Natural killer cell (primary cell): ENCODE measurements at regions not wholly inside any gene's neighbourhood (a gene's known extent, or its start where the extent isn't known, plus 50 kb on each side); places are given as distances from the start of the nearest gene placed in this dataset.

Experiments used
- ATAC-seq, 3 donors: fragments of 150-1000 bp in 2 of 3; fragments of 200-7000 bp in 1 of 3; cut with Tn5 transposase; 1 replicate in 1 of 3; 2 replicates in 2 of 3; pipeline ENCODE4 v1.10.0; 2021; ENCODE audit warnings: mild to moderate bottlenecking in 2 of 3, moderate library complexity in 2 of 3
- DNase-seq, 2 donors: peaks; one replicate each; pipeline versions ENCODE4 v3.0.0 to v3.0.0-alpha.2; 2013 to 2021; ENCODE audit warnings: mixed read lengths in 1 of 2
- H3K27ac ChIP-seq: one replicate; pipeline ENCODE4 v1.5.1; 2013; ENCODE audit warnings: mild to moderate bottlenecking, low read length
- H3K27me3 ChIP-seq: one replicate; pipeline ENCODE4 v1.6.1; 2013; ENCODE audit warnings: low read length; ENCODE audit not compliant: control insufficient read depth, insufficient read depth
- H3K36me3 ChIP-seq: one replicate; pipeline ENCODE4 v1.6.1; 2013; ENCODE audit warnings: low read length; ENCODE audit not compliant: control insufficient read depth, insufficient read depth
- H3K4me1 ChIP-seq: one replicate; pipeline ENCODE4 v1.6.1; 2013; ENCODE audit warnings: low read length; ENCODE audit not compliant: control insufficient read depth, insufficient read depth
- H3K4me3 ChIP-seq: one replicate; pipeline ENCODE4 v1.5.1; 2013; ENCODE audit warnings: low read length
- H3K9me3 ChIP-seq: one replicate; pipeline ENCODE4 v1.6.1; 2013; ENCODE audit warnings: low read length; ENCODE audit not compliant: control insufficient read depth, insufficient read depth
- H3K27ac Mint-ChIP-seq, 2 donors: one replicate each; pipeline ENCODE4 v1.8.0; 2022; ENCODE audit warnings: mild to moderate bottlenecking in 2 of 2, mixed read lengths in 2 of 2, moderate library complexity in 1 of 2
- H3K27me3 Mint-ChIP-seq, 2 donors: one replicate each; pipeline ENCODE4 v1.8.0; 2022; ENCODE audit warnings: low read depth in 2 of 2, mixed read lengths in 2 of 2
- H3K36me3 Mint-ChIP-seq: one replicate; pipeline ENCODE4 v1.8.0; 2022; ENCODE audit warnings: mixed read lengths
- H3K4me1 Mint-ChIP-seq, 2 donors: one replicate each; pipeline ENCODE4 v1.8.0; 2022; ENCODE audit warnings: mixed read lengths in 2 of 2
- H3K4me3 Mint-ChIP-seq: one replicate; pipeline ENCODE4 v1.8.0; 2022; ENCODE audit warnings: mild to moderate bottlenecking, moderate library complexity, mixed read lengths
- H3K9me3 Mint-ChIP-seq, 2 donors: one replicate each; pipeline ENCODE4 v1.8.0; 2022; ENCODE audit warnings: mixed read lengths in 2 of 2
- WGBS: methylation state at CpG from one replicate; pipeline ENCODE4 v1.1.7; 2013; ENCODE audit warnings: missing lambda C conversion rate; ENCODE audit not compliant: insufficient coverage; 5-methylcytosine and 5-hydroxymethylcytosine counted together
- intact Hi-C: fragments of 100-400 bp; cut with micrococcal nuclease; formaldehyde crosslinking; loops from one replicate; pipeline ENCODE4 v1.14.2; 2022
- TF ChIP-seq, protein P1 (sequence below): fragments of 200-600 bp; IDR thresholded peaks from one replicate; pipeline ENCODE4 v1.8.0; 2022; ENCODE audit warnings: antibody characterized with exemption

DNA sequence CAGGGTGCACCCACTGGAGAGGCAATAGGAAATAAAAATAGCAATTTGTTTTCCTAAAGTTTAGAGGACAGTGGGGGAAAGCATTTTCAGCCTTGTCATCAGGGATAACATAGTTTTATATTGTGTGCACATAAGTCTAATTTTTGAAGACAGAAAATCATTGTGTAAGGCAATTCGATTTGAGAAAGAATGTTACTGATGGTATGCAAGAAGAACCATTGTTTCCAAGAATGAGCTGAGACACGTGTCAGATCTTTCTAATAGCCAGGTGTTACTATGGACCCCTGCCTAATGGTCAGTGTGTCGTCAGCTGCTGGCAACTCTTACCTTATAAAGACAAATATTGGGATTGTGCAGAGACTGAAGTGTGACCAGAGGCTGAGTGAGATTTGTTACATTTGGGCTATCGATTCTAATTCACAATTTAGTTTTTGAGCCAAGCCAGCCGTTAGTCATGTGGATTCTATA, 67.1 kb upstream of the PPP2R2B start:
- H3K36me3 ChIP-seq, result no peaks in the 10 kb centered on the region
- Mint-ChIP-seq H3K27me3 (no peaks in the 10 kb centered on the region), H3K36me3 (no peaks in the 10 kb centered on the region), H3K4me1 (peaks cover 13% of the 10 kb centered on the region in 2 donors), H3K9me3 (no peaks in the 10 kb centered on the region), H3K27ac (no peak overlapping the region), H3K4me3 (no peak overlapping the region)
- TF ChIP-seq, protein P1, sequence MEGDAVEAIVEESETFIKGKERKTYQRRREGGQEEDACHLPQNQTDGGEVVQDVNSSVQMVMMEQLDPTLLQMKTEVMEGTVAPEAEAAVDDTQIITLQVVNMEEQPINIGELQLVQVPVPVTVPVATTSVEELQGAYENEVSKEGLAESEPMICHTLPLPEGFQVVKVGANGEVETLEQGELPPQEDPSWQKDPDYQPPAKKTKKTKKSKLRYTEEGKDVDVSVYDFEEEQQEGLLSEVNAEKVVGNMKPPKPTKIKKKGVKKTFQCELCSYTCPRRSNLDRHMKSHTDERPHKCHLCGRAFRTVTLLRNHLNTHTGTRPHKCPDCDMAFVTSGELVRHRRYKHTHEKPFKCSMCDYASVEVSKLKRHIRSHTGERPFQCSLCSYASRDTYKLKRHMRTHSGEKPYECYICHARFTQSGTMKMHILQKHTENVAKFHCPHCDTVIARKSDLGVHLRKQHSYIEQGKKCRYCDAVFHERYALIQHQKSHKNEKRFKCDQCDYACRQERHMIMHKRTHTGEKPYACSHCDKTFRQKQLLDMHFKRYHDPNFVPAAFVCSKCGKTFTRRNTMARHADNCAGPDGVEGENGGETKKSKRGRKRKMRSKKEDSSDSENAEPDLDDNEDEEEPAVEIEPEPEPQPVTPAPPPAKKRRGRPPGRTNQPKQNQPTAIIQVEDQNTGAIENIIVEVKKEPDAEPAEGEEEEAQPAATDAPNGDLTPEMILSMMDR, result no peak
- intact Hi-C loops, result loop anchor here (5.0 kb wide), 1 partner anchor 283 kb away; no protein-coding TSS in a partner anchor
- H3K4me1 ChIP-seq, result peaks cover 6% of the 10 kb centered on the region
- ATAC-seq (no peak), DNase-seq (no peak)
- H3K9me3 ChIP-seq, result no peaks in the 10 kb centered on the region
- no peaks in the 10 kb centered on the region for H3K27me3 ChIP-seq
- 87% methylated on average over 5 of the region's 5 CpGs for WGBS
- no peak overlapping the region for H3K27ac ChIP-seq
- no peak overlapping the region for H3K4me3 ChIP-seq

DNA sequence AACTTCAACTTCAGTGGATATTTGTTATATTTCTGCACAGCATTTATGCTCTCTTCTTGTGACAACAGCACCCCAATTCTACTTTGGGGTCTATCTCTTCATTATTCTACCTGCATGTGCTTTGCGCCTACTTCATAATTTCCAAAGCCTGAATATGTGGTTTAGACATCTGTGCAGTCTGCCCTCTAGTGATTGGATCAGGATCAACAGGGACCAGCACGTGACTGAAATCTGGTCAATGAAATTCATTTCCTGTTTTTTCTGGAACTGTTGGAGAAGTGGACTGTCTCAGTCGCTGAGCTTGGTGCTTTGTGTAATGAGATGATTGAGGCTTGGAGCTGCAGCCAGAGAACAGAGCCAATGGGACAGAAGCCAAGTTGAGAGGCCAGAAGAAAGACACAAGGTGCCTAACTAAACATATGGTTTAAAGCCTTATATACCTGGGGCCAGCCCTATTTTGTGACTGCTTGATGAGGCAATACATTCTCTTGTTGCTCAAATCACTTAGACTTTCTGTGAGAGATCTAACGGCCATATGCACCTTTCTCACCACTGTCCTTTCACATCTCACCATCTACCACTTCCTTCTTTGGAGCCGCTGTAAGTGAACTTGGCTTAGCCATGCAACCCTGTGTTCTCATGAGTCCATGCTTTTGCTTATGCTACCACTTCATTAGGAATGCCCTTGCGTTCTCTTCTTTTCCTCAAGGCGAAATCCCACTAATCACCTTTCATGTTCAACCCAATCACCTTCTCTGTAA, 68.8 kb upstream of the PPP2R2B start:
- Histone ChIP-seq H3K9me3 (no peaks in the 10 kb centered on the region), H3K27ac (no peak overlapping the region), H3K4me3 (no peak overlapping the region), H3K27me3 (no peaks in the 10 kb centered on the region), H3K36me3 (no peaks in the 10 kb centered on the region), H3K4me1 (peaks cover 6% of the 10 kb centered on the region)
- peak overlapping the region in 1 of 2 donors; percentile 29 for H3K27ac Mint-ChIP-seq
- no peaks in the 10 kb centered on the region for H3K36me3 Mint-ChIP-seq
- no peaks in the 10 kb centered on the region for H3K9me3 Mint-ChIP-seq
- DNase-seq, result peak in 1 of 2 donors; percentile 44
- peak; percentile 52 to 82 (median 64) for ATAC-seq
- H3K4me1 Mint-ChIP-seq, result peaks cover 13% of the 10 kb centered on the region in 2 donors
- H3K4me3 Mint-ChIP-seq, result peak overlapping the region; percentile 4
- TF ChIP-seq, protein P1, result peak; percentile 27
- intact Hi-C loops, result loop anchor here (5.0 kb wide), 1 partner anchor 285 kb away; no protein-coding TSS in a partner anchor
- H3K27me3 Mint-ChIP-seq, result peaks cover 0 to 12% of the 10 kb centered on the region in 2 donors
- 57% methylated on average over 7 of the region's 7 CpGs for WGBS

DNA sequence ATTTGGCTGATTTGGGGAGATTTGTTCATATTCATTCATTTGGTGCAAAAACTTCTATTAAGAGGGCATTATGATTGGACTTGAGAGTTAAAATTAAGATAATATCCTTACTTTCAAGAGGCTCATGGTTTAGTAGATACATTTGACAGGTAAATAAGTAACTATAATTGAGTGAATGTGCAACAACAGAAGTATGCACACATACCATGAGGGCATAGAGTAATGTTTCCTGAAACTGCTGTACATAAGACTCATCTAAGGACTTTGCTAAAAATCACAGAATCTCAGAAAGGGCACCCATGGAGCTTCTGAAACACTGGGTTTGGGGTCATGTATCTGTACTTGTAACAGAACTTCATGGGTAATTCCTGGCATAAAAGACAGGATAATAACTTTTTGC, 70.1 kb upstream of the PPP2R2B start:
- H3K27ac ChIP-seq, result no peak overlapping the region
- no peak for DNase-seq
- peaks cover 6% of the 10 kb centered on the region for H3K4me1 ChIP-seq
- no peak overlapping the region for H3K4me3 ChIP-seq
- intact Hi-C loops, result loop anchor here (5.0 kb wide), 1 partner anchor 286 kb away; no protein-coding TSS in a partner anchor
- Mint-ChIP-seq H3K4me3 (no peak overlapping the region), H3K27me3 (peaks cover 3 to 26% of the 10 kb centered on the region in 2 donors), H3K36me3 (no peaks in the 10 kb centered on the region), H3K4me1 (peaks cover 13% of the 10 kb centered on the region in 2 donors), H3K9me3 (no peaks in the 10 kb centered on the region), H3K27ac (no peak overlapping the region)
- H3K36me3 ChIP-seq, result no peaks in the 10 kb centered on the region
- ATAC-seq, result no peak
- no peaks in the 10 kb centered on the region for H3K9me3 ChIP-seq
- H3K27me3 ChIP-seq, result no peaks in the 10 kb centered on the region
- TF ChIP-seq, protein P1, result no peak
